Left lung (tissue), 4 donors: ENCODE measurements at regions not wholly inside any gene's neighbourhood (a gene's known extent, or its start where the extent isn't known, plus 50 kb on each side); places are given as distances from the start of the nearest gene placed in this dataset.

ENCODE experiments used
- ATAC-seq: fragments of 200-7000 bp; cut with Tn5 transposase; one replicate; pipeline ENCODE4 v1.9.1; 2020; ENCODE audit warnings: moderate library complexity
- DNase-seq, 4 donors: peaks; one replicate each; pipeline ENCODE4 v3.0.0-alpha.2; 2013 to 2020
- H3K27ac ChIP-seq, 2 donors: fragments of 200-600 bp; sonication (generic) in 1 of 2; one replicate each; pipeline versions ENCODE4 v1.5.0 to v1.8.0; 2020 to 2021
- H3K27me3 ChIP-seq, 2 donors: fragments of 200-600 bp; sonication (generic) in 1 of 2; one replicate each; pipeline versions ENCODE4 v1.5.0 to v1.8.0; 2020 to 2021
- H3K36me3 ChIP-seq, 2 donors: fragments of 200-600 bp; sonication (generic) in 1 of 2; one replicate each; pipeline versions ENCODE4 v1.5.0 to v1.8.0; 2020 to 2021
- H3K4me1 ChIP-seq, 2 donors: fragments of 200-600 bp; one replicate each; pipeline ENCODE4 v1.8.0; 2021
- H3K4me3 ChIP-seq, 2 donors: fragments of 200-600 bp; sonication (generic) in 1 of 2; one replicate each; pipeline versions ENCODE4 v1.5.0 to v1.8.0; 2020 to 2021; ENCODE audit warnings: mild to moderate bottlenecking in 1 of 2
- H3K9me3 ChIP-seq, 2 donors: fragments of 200-600 bp; sonication (generic) in 1 of 2; one replicate each; pipeline versions ENCODE4 v1.5.0 to v1.8.0; 2020 to 2021
- CTCF ChIP-seq, 2 donors: fragments of 200-600 bp; sonication (generic) in 1 of 2; IDR thresholded peaks; one replicate each; pipeline versions ENCODE4 v1.5.0 to v1.8.0; 2021; ENCODE audit warnings: antibody characterized with exemption in 2 of 2
- intact Hi-C, 2 donors: fragments of 100-400 bp; cut with DNase I; formaldehyde crosslinking; loops; one replicate each; pipeline versions ENCODE4 v1.11.2 to v1.14.2; 2022
- donor health status: DM: no; HTN: yes; CAD: no.
- donor health status: DM: no; HTN: no; CAD: no.

- ATAC-seq, result no peak
- no peak for TF ChIP-seq CTCF (IDR thresholded peaks at IDR 0.05)
- Histone ChIP-seq H3K27me3 (no peaks in the 10 kb centered on the region), H3K4me1 (peaks cover 0 to 5% of the 10 kb centered on the region in 2 donors), H3K4me3 (no peak overlapping the region), H3K36me3 (no peaks in the 10 kb centered on the region), H3K9me3 (no peaks in the 10 kb centered on the region), H3K27ac (no peak overlapping the region)
- intact Hi-C loops, result no loop called here
- no peak for DNase-seq
Measured at GRCh38 chr7:21996641-21997040, 50.9 kb upstream of the CDCA7L start.
